Activated B cell treated with CpG ODN at 0.5 μM for 24 hours (primary cell): ENCODE measurements at regions not wholly inside any gene's neighbourhood (a gene's known extent, or its start where the extent isn't known, plus 50 kb on each side); places are given as distances from the start of the nearest gene placed in this dataset.

Source experiments
- ATAC-seq: fragments of 200-7000 bp; cut with Tn5 transposase; one replicate; pipeline ENCODE4 v1.10.0; 2021; ENCODE audit warnings: low read depth, mild to moderate bottlenecking, moderate library complexity
- CTCF ChIA-PET: fragments of 350-600 bp; sonication (Branson Sonifier 250); formaldehyde crosslinking; loops from one replicate; lab custom pipeline; 2021; ENCODE audit warnings: antibody characterized with exemption; lab: Charles Lee
- POLR2A ChIA-PET: fragments of 350-600 bp; sonication (Branson Sonifier 250); formaldehyde crosslinking; loops from one replicate; lab custom pipeline; 2021; ENCODE audit warnings: antibody characterized with exemption; lab: Charles Lee
- DNase-seq: peaks from one replicate; pipeline ENCODE4 v3.0.0; 2022
- H3K27ac Mint-ChIP-seq: one replicate; pipeline ENCODE4 v1.8.0; 2020; ENCODE audit warnings: mixed read lengths
- H3K27me3 Mint-ChIP-seq: one replicate; pipeline ENCODE4 v1.8.0; 2021; ENCODE audit warnings: mixed read lengths
- H3K36me3 Mint-ChIP-seq: one replicate; pipeline ENCODE4 v1.8.0; 2021; ENCODE audit warnings: low read depth, mixed read lengths
- H3K4me1 Mint-ChIP-seq: one replicate; pipeline ENCODE4 v1.8.0; 2021; ENCODE audit warnings: mixed read lengths
- H3K4me3 Mint-ChIP-seq: one replicate; pipeline ENCODE4 v1.8.0; 2020; ENCODE audit warnings: mild to moderate bottlenecking, mixed read lengths
- H3K9me3 Mint-ChIP-seq: one replicate; pipeline ENCODE4 v1.8.0; 2020; ENCODE audit warnings: mixed read lengths
- intact Hi-C: fragments of 100-400 bp; cut with micrococcal nuclease; formaldehyde crosslinking; loops from one replicate; pipeline ENCODE4 v1.15.1; 2024
- TF ChIP-seq, protein P1 (sequence below): fragments of 200-600 bp; IDR thresholded peaks from one replicate; pipeline ENCODE4 v1.8.0; 2022; ENCODE audit warnings: antibody characterized with exemption, mild to moderate bottlenecking

- no peaks in the 10 kb centered on the region for H3K36me3 Mint-ChIP-seq
- TF ChIP-seq, protein P1, sequence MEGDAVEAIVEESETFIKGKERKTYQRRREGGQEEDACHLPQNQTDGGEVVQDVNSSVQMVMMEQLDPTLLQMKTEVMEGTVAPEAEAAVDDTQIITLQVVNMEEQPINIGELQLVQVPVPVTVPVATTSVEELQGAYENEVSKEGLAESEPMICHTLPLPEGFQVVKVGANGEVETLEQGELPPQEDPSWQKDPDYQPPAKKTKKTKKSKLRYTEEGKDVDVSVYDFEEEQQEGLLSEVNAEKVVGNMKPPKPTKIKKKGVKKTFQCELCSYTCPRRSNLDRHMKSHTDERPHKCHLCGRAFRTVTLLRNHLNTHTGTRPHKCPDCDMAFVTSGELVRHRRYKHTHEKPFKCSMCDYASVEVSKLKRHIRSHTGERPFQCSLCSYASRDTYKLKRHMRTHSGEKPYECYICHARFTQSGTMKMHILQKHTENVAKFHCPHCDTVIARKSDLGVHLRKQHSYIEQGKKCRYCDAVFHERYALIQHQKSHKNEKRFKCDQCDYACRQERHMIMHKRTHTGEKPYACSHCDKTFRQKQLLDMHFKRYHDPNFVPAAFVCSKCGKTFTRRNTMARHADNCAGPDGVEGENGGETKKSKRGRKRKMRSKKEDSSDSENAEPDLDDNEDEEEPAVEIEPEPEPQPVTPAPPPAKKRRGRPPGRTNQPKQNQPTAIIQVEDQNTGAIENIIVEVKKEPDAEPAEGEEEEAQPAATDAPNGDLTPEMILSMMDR: no peak
- H3K4me3 Mint-ChIP-seq: no peak overlapping the region
- H3K4me1 Mint-ChIP-seq: no peaks in the 10 kb centered on the region
- H3K27ac Mint-ChIP-seq: no peak overlapping the region
- POLR2A ChIA-PET: no interaction called here
- no peaks in the 10 kb centered on the region for H3K27me3 Mint-ChIP-seq
- no peak for ATAC-seq
- peaks cover 2% of the 10 kb centered on the region for H3K9me3 Mint-ChIP-seq
- intact Hi-C loops: no loop called here
- CTCF ChIA-PET: no interaction called here
- no peak for DNase-seq
Measured at GRCh38 chr13:55992145-55992544, 1148.6 kb upstream of the PRR20A start.

DNA sequence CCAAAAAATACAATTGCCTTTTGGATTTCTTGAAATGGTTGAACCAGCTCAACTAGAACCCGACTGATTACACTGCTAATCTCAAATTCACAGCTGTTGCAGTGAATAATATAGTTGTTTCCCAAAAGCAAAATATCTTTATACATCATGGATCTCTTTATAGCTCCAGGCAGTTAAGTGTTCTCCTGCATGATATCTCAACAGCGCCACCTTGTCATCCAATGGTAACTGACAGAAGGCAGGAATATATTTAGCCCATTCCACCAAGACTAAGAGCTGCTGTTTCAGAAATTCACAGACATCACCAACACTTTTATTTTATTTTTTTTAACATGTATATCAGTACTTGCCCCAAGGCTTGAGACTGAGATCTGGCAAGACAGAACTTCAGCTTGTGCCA, 1141.0 kb upstream of the PRR20A start:
- H3K4me3 Mint-ChIP-seq: no peak overlapping the region
- CTCF ChIA-PET: no interaction called here

GRCh38 chr13:56009418-56009817, 1131.3 kb upstream of the PRR20A start:
- Mint-ChIP-seq H3K36me3 (no peaks in the 10 kb centered on the region), H3K9me3 (no peaks in the 10 kb centered on the region), H3K27ac (no peak overlapping the region), H3K4me3 (no peak overlapping the region), H3K27me3 (no peaks in the 10 kb centered on the region), H3K4me1 (no peaks in the 10 kb centered on the region)
- no peak for ATAC-seq
- TF ChIP-seq, protein P1: no peak
- CTCF ChIA-PET: no interaction called here
- intact Hi-C loops: no loop called here
- POLR2A ChIA-PET: no interaction called here
- DNase-seq: no peak

More for the DNA sequence above, 1141.0 kb upstream of the PRR20A start:
- peaks cover 21% of the 10 kb centered on the region for H3K9me3 Mint-ChIP-seq
- intact Hi-C loops: no loop called here
- H3K4me1 Mint-ChIP-seq: no peaks in the 10 kb centered on the region
- TF ChIP-seq, protein P1: no peak
- H3K27me3 Mint-ChIP-seq: no peaks in the 10 kb centered on the region
- POLR2A ChIA-PET: no interaction called here
- no peak for DNase-seq
- no peaks in the 10 kb centered on the region for H3K36me3 Mint-ChIP-seq
- H3K27ac Mint-ChIP-seq: no peak overlapping the region
- ATAC-seq: no peak

DNA sequence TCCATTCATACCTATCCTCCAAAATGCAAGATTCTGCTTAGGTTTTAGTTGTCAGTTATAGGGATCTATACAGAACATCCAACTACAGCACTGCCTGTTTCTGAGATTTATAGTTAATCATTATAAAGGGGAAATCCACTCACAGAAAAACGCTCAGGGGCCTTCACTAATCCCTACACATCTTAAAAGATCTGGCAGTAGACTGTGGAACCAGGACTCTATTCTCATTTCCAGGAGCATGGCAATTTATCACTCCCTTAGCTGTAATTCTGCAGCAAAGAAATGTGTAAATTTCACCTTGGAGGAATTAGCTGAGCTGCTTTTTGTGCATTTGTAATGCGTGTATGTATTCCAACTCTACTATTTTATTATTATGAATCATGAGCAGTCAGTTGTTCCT, 1128.1 kb upstream of the PRR20A start:
- CTCF ChIA-PET: no interaction called here
- DNase-seq: no peak
- TF ChIP-seq, protein P1: no peak

DNA sequence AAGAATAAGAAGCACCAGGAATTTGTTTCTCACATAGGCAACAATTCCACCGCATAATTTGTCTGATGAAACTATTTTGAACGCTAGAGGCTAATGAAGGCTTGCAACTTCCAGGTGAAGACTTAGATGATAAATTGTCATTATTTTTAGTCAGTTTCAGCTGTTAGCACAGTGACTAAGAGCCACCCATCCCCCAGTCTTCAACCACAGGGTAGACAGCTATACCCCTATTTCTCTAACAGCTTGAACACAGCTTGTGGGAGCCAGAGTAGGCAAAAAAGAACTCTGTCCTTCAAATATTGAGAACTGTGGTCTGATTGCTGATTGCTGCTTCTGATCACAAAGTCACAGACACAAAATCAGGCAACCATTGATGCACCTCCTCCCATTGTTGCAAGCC, 1124.8 kb upstream of the PRR20A start:
- TF ChIP-seq, protein P1: no peak
- no peak overlapping the region for H3K27ac Mint-ChIP-seq
- H3K4me1 Mint-ChIP-seq: no peaks in the 10 kb centered on the region
- H3K4me3 Mint-ChIP-seq: no peak overlapping the region
- peaks cover 14% of the 10 kb centered on the region for H3K9me3 Mint-ChIP-seq
- intact Hi-C loops: no loop called here
- DNase-seq (no peak), ATAC-seq (no peak)
- CTCF ChIA-PET: no interaction called here
- POLR2A ChIA-PET: no interaction called here
- H3K36me3 Mint-ChIP-seq: no peaks in the 10 kb centered on the region
- no peaks in the 10 kb centered on the region for H3K27me3 Mint-ChIP-seq

More for the DNA sequence above, 1128.1 kb upstream of the PRR20A start:
- Mint-ChIP-seq H3K4me3 (no peak overlapping the region), H3K4me1 (no peaks in the 10 kb centered on the region), H3K27ac (no peak overlapping the region), H3K27me3 (no peaks in the 10 kb centered on the region), H3K36me3 (no peaks in the 10 kb centered on the region), H3K9me3 (peaks cover 3% of the 10 kb centered on the region)
- POLR2A ChIA-PET: no interaction called here
- ATAC-seq: no peak
- intact Hi-C loops: no loop called here
